ENCODE measurements at regions not wholly inside any gene's neighbourhood (a gene's known extent, or its start where the extent isn't known, plus 50 kb on each side); places are given as distances from the start of the nearest gene placed in this dataset.

GRCh38 chr3:31288641-31289100 lies 244.1 kb upstream of the STT3B start:
- DNase-seq (ENCODE audit: low read depth, low spot score): peak; percentile 83
- peak; percentile 98 for FAIRE-seq
- dilution Hi-C loops (cut with MboI; ENCODE audit: extremely low pct_ligation_motif_present, low sequenced_read_pairs): no loop called here

GRCh38 chr3:31289584-31289983 lies 243.1 kb upstream of the STT3B start:
- Histone ChIP-seq H3K9ac (ENCODE audit: control insufficient read depth, extremely low read depth, insufficient read depth, low read length) (no peak overlapping the region), H2AFZ (ENCODE audit: control insufficient read depth, low read length) (peak overlapping the region; percentile 14), H3K9me3 (ENCODE audit: control insufficient read depth, low read depth, low read length) (no peaks in the 10 kb centered on the region), H3K4me3 (ENCODE audit: control insufficient read depth in 2 of 3, extremely low read depth in 1 of 3, insufficient read depth in 2 of 3, low read depth in 1 of 3, low read length in 3 of 3) (no peak overlapping the region), H3K27ac (ENCODE audit: control insufficient read depth, insufficient read depth, low read length) (no peak overlapping the region), H3K79me2 (ENCODE audit: control insufficient read depth, insufficient read depth, low read length) (no peaks in the 10 kb centered on the region), H3K4me2 (ENCODE audit: control insufficient read depth, extremely low read depth, insufficient read depth, low read depth, low read length) (no peak overlapping the region), H3K36me3 (ENCODE audit: control insufficient read depth in 2 of 2, extremely low read depth in 1 of 2, insufficient read depth in 2 of 2, low read length in 2 of 2) (no peaks in the 10 kb centered on the region), H3K27me3 (ENCODE audit: control insufficient read depth, extremely low read depth, insufficient read depth, low read length) (no peaks in the 10 kb centered on the region), H4K20me1 (ENCODE audit: control insufficient read depth, extremely low read depth, insufficient read depth, low read length) (no peaks in the 10 kb centered on the region), H3K4me1 (ENCODE audit: control insufficient read depth, extremely low read depth, insufficient read depth, low read length) (peaks cover 47% of the 10 kb centered on the region), H3K9me1 (ENCODE audit: control insufficient read depth, extremely low read depth, insufficient read depth, low read length) (no peaks in the 10 kb centered on the region)
- TF ChIP-seq EZH2 (IDR thresholded peaks at IDR 0.05; ENCODE audit: low read length) (no peak), CTCF (optimal IDR thresholded peaks at IDR 0.05 in 1 of 3, IDR thresholded peaks at IDR 0.05 in 1 of 3, conservative IDR thresholded peaks at IDR 0.05 in 1 of 3; ENCODE audit: extremely low read depth in 1 of 3, insufficient read depth in 2 of 3, low read length in 3 of 3) (no peak)
- dilution Hi-C loops (cut with MboI; ENCODE audit: extremely low pct_ligation_motif_present, low sequenced_read_pairs): no loop called here
- no peak for DNase-seq (ENCODE audit: low read depth, low spot score)
- no peak for FAIRE-seq

More at GRCh38 chr3:31288641-31289100, 244.1 kb upstream of the STT3B start:
- H3K4me1 ChIP-seq (ENCODE audit: control insufficient read depth, extremely low read depth, insufficient read depth, low read length): peaks cover 47% of the 10 kb centered on the region
- peak overlapping the region; percentile 36 for H3K27ac ChIP-seq (ENCODE audit: control insufficient read depth, insufficient read depth, low read length)
- H3K9me3 ChIP-seq (ENCODE audit: control insufficient read depth, low read depth, low read length): no peaks in the 10 kb centered on the region
- H2AFZ ChIP-seq (ENCODE audit: control insufficient read depth, low read length): no peak overlapping the region
- no peaks in the 10 kb centered on the region for H4K20me1 ChIP-seq (ENCODE audit: control insufficient read depth, extremely low read depth, insufficient read depth, low read length)
- H3K36me3 ChIP-seq (ENCODE audit: control insufficient read depth in 2 of 2, extremely low read depth in 1 of 2, insufficient read depth in 2 of 2, low read length in 2 of 2): no peaks in the 10 kb centered on the region
- H3K9ac ChIP-seq (ENCODE audit: control insufficient read depth, extremely low read depth, insufficient read depth, low read length): no peak overlapping the region
- TF ChIP-seq EZH2 (IDR thresholded peaks at IDR 0.05; ENCODE audit: low read length) (no peak), CTCF (optimal IDR thresholded peaks at IDR 0.05 in 1 of 3, IDR thresholded peaks at IDR 0.05 in 1 of 3, conservative IDR thresholded peaks at IDR 0.05 in 1 of 3; ENCODE audit: extremely low read depth in 1 of 3, insufficient read depth in 2 of 3, low read length in 3 of 3) (peak in 1 of 3 experiments; percentile 2)
- H3K79me2 ChIP-seq (ENCODE audit: control insufficient read depth, insufficient read depth, low read length): no peaks in the 10 kb centered on the region
- H3K4me3 ChIP-seq (ENCODE audit: control insufficient read depth in 2 of 3, extremely low read depth in 1 of 3, insufficient read depth in 2 of 3, low read depth in 1 of 3, low read length in 3 of 3): no peak overlapping the region
- peak overlapping the region; percentile 50 for H3K4me2 ChIP-seq (ENCODE audit: control insufficient read depth, extremely low read depth, insufficient read depth, low read depth, low read length)
- no peaks in the 10 kb centered on the region for H3K9me1 ChIP-seq (ENCODE audit: control insufficient read depth, extremely low read depth, insufficient read depth, low read length)
- no peaks in the 10 kb centered on the region for H3K27me3 ChIP-seq (ENCODE audit: control insufficient read depth, extremely low read depth, insufficient read depth, low read length)

Data from keratinocyte (primary cell).